GM19324 (cell line): ENCODE measurements at regions not wholly inside any gene's neighbourhood (a gene's known extent, or its start where the extent isn't known, plus 50 kb on each side); places are given as distances from the start of the nearest gene placed in this dataset.
"Not testable (repeated sequence)": the region's sequence is repeated elsewhere in the genome, so short reads cannot be mapped to it uniquely, and the experiment has no call there.

Experiments used
- ATAC-seq: cut with Tn5 transposase; IDR thresholded peaks from one replicate; pipeline ENCODE4 v1.9.1; 2021; ENCODE audit warnings: mild to moderate bottlenecking, moderate library complexity; ENCODE audit not compliant: unreplicated experiment, low FRiP score

- ATAC-seq: no peak
Observed at GRCh38 chr2:234702731-234703225, 205.9 kb upstream of the ARL4C start.

- ATAC-seq: no peak
Observed at GRCh38 chr2:234701841-234702240, 205.0 kb upstream of the ARL4C start.

- no peak for ATAC-seq
Observed at GRCh38 chr2:234701421-234701820, 204.5 kb upstream of the ARL4C start.

GRCh38 chr2:234699456-234699855, 202.6 kb upstream of the ARL4C start:
- ATAC-seq: no peak

- ATAC-seq: not testable (repeated sequence)
Observed at GRCh38 chr2:234697300-234697876, 200.5 kb upstream of the ARL4C start.

GRCh38 chr2:234695981-234696380, 199.1 kb upstream of the ARL4C start:
- ATAC-seq: no peak

GRCh38 chr2:234694244-234695013, 197.5 kb upstream of the ARL4C start:
- ATAC-seq: no peak

GRCh38 chr2:234693681-234694190, 196.9 kb upstream of the ARL4C start:
- not testable (repeated sequence) for ATAC-seq

GRCh38 chr2:234693191-234693590, 196.3 kb upstream of the ARL4C start:
- not testable (repeated sequence) for ATAC-seq

- no peak for ATAC-seq
Observed at GRCh38 chr2:234691968-234692955, 195.4 kb upstream of the ARL4C start.

- no peak for ATAC-seq
Observed at GRCh38 chr2:234691214-234691575, 194.3 kb upstream of the ARL4C start.

- ATAC-seq: no peak
Observed at GRCh38 chr2:234690569-234691213, 193.8 kb upstream of the ARL4C start.

- ATAC-seq: no peak
Observed at GRCh38 chr2:234689911-234690379, 193.1 kb upstream of the ARL4C start.

- ATAC-seq: no peak
Observed at GRCh38 chr2:234687718-234688475, 191.0 kb upstream of the ARL4C start.

- ATAC-seq: no peak
Observed at GRCh38 chr2:234686088-234686890, 189.4 kb upstream of the ARL4C start.

GRCh38 chr2:234684466-234684865, 187.6 kb upstream of the ARL4C start:
- no peak for ATAC-seq

- ATAC-seq: no peak
Observed at GRCh38 chr2:234683950-234684349, 187.1 kb upstream of the ARL4C start.

GRCh38 chr2:234682492-234683228, 185.8 kb upstream of the ARL4C start:
- ATAC-seq: no peak
